Esophagus squamous epithelium (tissue), 5 donors: ENCODE measurements at regions not wholly inside any gene's neighbourhood (a gene's known extent, or its start where the extent isn't known, plus 50 kb on each side); places are given as distances from the start of the nearest gene placed in this dataset.

Experiments
- DNase-seq: peaks from one replicate; lab custom pipeline; 2025; lab: John Stamatoyannopoulos, UW
- H3K27ac ChIP-seq, 4 donors: fragments of 200-600 bp; sonication (generic); one replicate each; pipeline ENCODE4 v1.5.1; 2016 to 2019; ENCODE audit warnings: mild to moderate bottlenecking in 1 of 4
- H3K27me3 ChIP-seq, 4 donors: fragments of 200-600 bp; sonication (generic); 1 replicate in 3 of 4; 2 replicates in 1 of 4; pipeline versions ENCODE4 v1.5.1 to v1.6.0; 2017 to 2021; ENCODE audit warnings: antibody characterized with exemption in 1 of 4
- H3K36me3 ChIP-seq, 3 donors: fragments of 200-600 bp; sonication (generic); one replicate each; pipeline ENCODE4 v1.5.1; 2016 to 2019
- H3K4me1 ChIP-seq, 3 donors: fragments of 200-600 bp; sonication (generic); one replicate each; pipeline ENCODE4 v1.5.1; 2017 to 2019
- H3K4me3 ChIP-seq, 4 donors: fragments of 200-600 bp; sonication (generic); 1 replicate in 3 of 4; 2 replicates in 1 of 4; pipeline ENCODE4 v1.5.1; 2016 to 2019; ENCODE audit warnings: mild to moderate bottlenecking in 2 of 4, moderate library complexity in 1 of 4
- H3K9me3 ChIP-seq, 3 donors: fragments of 200-600 bp; sonication (generic); one replicate each; pipeline ENCODE4 v1.5.1; 2016 to 2019
- POLR2A ChIP-seq, 4 donors: fragments of 450-650 bp; IDR thresholded peaks; one replicate each; pipeline ENCODE4 v1.6.1; 2017; ENCODE audit warnings: antibody characterized with exemption in 4 of 4, mild to moderate bottlenecking in 4 of 4, moderate library complexity in 3 of 4
- WGBS, 2 donors: methylation state at CpG; one replicate each; pipeline ENCODE4 v1.1.5; 2018; 5-methylcytosine and 5-hydroxymethylcytosine counted together
- intact Hi-C: fragments of 100-400 bp; cut with DNase I; formaldehyde crosslinking; loops from one replicate; pipeline ENCODE4 v1.15.0; 2022
- TF ChIP-seq, protein P1 (sequence below), 6 experiments: fragments of 450-650 bp in 4 of 6; fragments of 200-600 bp in 2 of 6; sonication (generic) in 2 of 6; IDR thresholded peaks; one replicate each; pipeline ENCODE4 v1.5.1; 2016 to 2019; ENCODE audit warnings: antibody characterized with exemption in 6 of 6, mild to moderate bottlenecking in 4 of 6, moderate library complexity in 4 of 6
- donor health status: DM: yes; HTN: yes; CAD: no.

GRCh38 chr3:74739242-74739641, 124.8 kb upstream of the CNTN3 start:
- DNase-seq: no peak
- no peaks in the 10 kb centered on the region for H3K4me1 ChIP-seq
- 70 to 87% methylated on average over 3 of the region's 3 CpGs for WGBS, 2 donors
- no peak overlapping the region for H3K27ac ChIP-seq
- intact Hi-C loops: no loop called here
- no peaks in the 10 kb centered on the region for H3K27me3 ChIP-seq
- TF ChIP-seq, protein P1, sequence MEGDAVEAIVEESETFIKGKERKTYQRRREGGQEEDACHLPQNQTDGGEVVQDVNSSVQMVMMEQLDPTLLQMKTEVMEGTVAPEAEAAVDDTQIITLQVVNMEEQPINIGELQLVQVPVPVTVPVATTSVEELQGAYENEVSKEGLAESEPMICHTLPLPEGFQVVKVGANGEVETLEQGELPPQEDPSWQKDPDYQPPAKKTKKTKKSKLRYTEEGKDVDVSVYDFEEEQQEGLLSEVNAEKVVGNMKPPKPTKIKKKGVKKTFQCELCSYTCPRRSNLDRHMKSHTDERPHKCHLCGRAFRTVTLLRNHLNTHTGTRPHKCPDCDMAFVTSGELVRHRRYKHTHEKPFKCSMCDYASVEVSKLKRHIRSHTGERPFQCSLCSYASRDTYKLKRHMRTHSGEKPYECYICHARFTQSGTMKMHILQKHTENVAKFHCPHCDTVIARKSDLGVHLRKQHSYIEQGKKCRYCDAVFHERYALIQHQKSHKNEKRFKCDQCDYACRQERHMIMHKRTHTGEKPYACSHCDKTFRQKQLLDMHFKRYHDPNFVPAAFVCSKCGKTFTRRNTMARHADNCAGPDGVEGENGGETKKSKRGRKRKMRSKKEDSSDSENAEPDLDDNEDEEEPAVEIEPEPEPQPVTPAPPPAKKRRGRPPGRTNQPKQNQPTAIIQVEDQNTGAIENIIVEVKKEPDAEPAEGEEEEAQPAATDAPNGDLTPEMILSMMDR (IDR thresholded peaks at IDR 0.05): no peak
- no peak for TF ChIP-seq POLR2A (IDR thresholded peaks at IDR 0.05)
- H3K36me3 ChIP-seq: no peaks in the 10 kb centered on the region
- no peaks in the 10 kb centered on the region for H3K9me3 ChIP-seq
- H3K4me3 ChIP-seq: no peak overlapping the region

DNA sequence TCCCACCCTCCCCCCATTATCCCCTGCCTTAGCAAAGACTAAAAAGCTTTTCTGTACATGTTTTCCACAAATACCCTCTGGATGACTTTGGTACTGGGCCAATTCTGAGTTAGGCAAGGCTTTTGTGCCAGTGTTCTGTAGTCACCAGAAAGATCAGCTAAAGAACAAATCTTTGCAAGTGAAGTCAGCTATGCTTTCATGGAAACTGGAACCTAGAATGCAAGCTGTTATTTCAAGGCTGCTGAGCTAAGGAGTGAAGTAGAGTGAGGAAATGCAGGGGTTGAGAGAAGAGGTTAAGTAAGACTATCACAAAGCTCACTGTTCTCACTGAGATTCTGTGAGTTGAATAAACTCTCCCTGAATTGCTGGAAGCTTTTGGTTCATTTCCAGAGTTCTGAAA, 107.8 kb upstream of the CNTN3 start:
- Histone ChIP-seq H3K9me3 (no peaks in the 10 kb centered on the region), H3K36me3 (no peaks in the 10 kb centered on the region), H3K4me3 (no peak overlapping the region), H3K27ac (no peak overlapping the region), H3K27me3 (no peaks in the 10 kb centered on the region), H3K4me1 (no peaks in the 10 kb centered on the region)
- intact Hi-C loops: no loop called here
- no peak for DNase-seq
- TF ChIP-seq, protein P1 (IDR thresholded peaks at IDR 0.05): no peak
- TF ChIP-seq POLR2A (IDR thresholded peaks at IDR 0.05): no peak

GRCh38 chr3:74713977-74714376, 99.5 kb upstream of the CNTN3 start:
- intact Hi-C loops: no loop called here
- no peak overlapping the region for H3K4me3 ChIP-seq
- H3K27me3 ChIP-seq: no peaks in the 10 kb centered on the region
- no peaks in the 10 kb centered on the region for H3K36me3 ChIP-seq
- DNase-seq: no peak
- TF ChIP-seq, protein P1 (IDR thresholded peaks at IDR 0.05): no peak
- TF ChIP-seq POLR2A (IDR thresholded peaks at IDR 0.05): no peak
- peaks cover 0 to 9% (median 8%) of the 10 kb centered on the region in 3 donors for H3K9me3 ChIP-seq
- 67 to 80% methylated on average over 4 of the region's 4 CpGs for WGBS, 2 donors
- H3K4me1 ChIP-seq: no peaks in the 10 kb centered on the region
- H3K27ac ChIP-seq: no peak overlapping the region

- Histone ChIP-seq H3K36me3 (no peaks in the 10 kb centered on the region), H3K9me3 (peaks cover 0 to 9% (median 8%) of the 10 kb centered on the region in 3 donors), H3K4me3 (no peak overlapping the region), H3K27ac (no peak overlapping the region), H3K27me3 (no peaks in the 10 kb centered on the region), H3K4me1 (no peaks in the 10 kb centered on the region)
- no peak for TF ChIP-seq POLR2A (IDR thresholded peaks at IDR 0.05)
- TF ChIP-seq, protein P1 (IDR thresholded peaks at IDR 0.05): no peak
- DNase-seq: no peak
- WGBS, 2 donors: 90 to 97% methylated on average over 14 to 18 of the region's 31 CpGs
- intact Hi-C loops: no loop called here
Observed at GRCh38 chr3:74711913-74712512, 97.6 kb upstream of the CNTN3 start.

GRCh38 chr3:74709951-74710350, 95.5 kb upstream of the CNTN3 start:
- no peak for DNase-seq
- H3K27ac ChIP-seq: no peak overlapping the region
- intact Hi-C loops: no loop called here
- H3K27me3 ChIP-seq: no peaks in the 10 kb centered on the region
- no peaks in the 10 kb centered on the region for H3K4me1 ChIP-seq
- no peaks in the 10 kb centered on the region for H3K36me3 ChIP-seq
- TF ChIP-seq, protein P1 (IDR thresholded peaks at IDR 0.05): no peak
- no peak for TF ChIP-seq POLR2A (IDR thresholded peaks at IDR 0.05)
- peaks cover 0 to 9% (median 8%) of the 10 kb centered on the region in 3 donors for H3K9me3 ChIP-seq
- no peak overlapping the region for H3K4me3 ChIP-seq
- WGBS, 2 donors: 88 to 94% methylated on average over 3 of the region's 3 CpGs
